ENCODE measurements at regions not wholly inside any gene's neighbourhood (a gene's known extent, or its start where the extent isn't known, plus 50 kb on each side); places are given as distances from the start of the nearest gene placed in this dataset.

GRCh38 chr3:189498995-189499704 is 132.0 kb upstream of the TP63 start:
- DNase-seq, result no peak
- no peaks in the 10 kb centered on the region for H3K36me3 ChIP-seq
- H3K4me3 ChIP-seq (ENCODE audit: low read depth, low read length), result no peak overlapping the region
- no peak for TF ChIP-seq CTCF (IDR thresholded peaks at IDR 0.05; ENCODE audit: low read depth, low read length)
- H3K9me3 ChIP-seq, result no peaks in the 10 kb centered on the region; the same call in 1 of the 2 replicates
- H3K4me1 ChIP-seq, result no peaks in the 10 kb centered on the region
- no peaks in the 10 kb centered on the region for H3K27me3 ChIP-seq

GRCh38 chr3:189500299-189500698 is 130.9 kb upstream of the TP63 start:
- Histone ChIP-seq H3K36me3 (no peaks in the 10 kb centered on the region), H3K9me3 (no peaks in the 10 kb centered on the region; the same call in 1 of the 2 replicates), H3K27me3 (no peaks in the 10 kb centered on the region), H3K4me1 (no peaks in the 10 kb centered on the region), H3K4me3 (ENCODE audit: low read depth, low read length) (no peak overlapping the region)
- DNase-seq, result no peak
- TF ChIP-seq CTCF (IDR thresholded peaks at IDR 0.05; ENCODE audit: low read depth, low read length), result no peak

GRCh38 chr3:189500798-189501495 is 130.2 kb upstream of the TP63 start:
- no peaks in the 10 kb centered on the region for H3K36me3 ChIP-seq
- no peak overlapping the region for H3K4me3 ChIP-seq (ENCODE audit: low read depth, low read length)
- H3K9me3 ChIP-seq, result no peaks in the 10 kb centered on the region; the same call in 1 of the 2 replicates
- TF ChIP-seq CTCF (IDR thresholded peaks at IDR 0.05; ENCODE audit: low read depth, low read length), result no peak
- H3K27me3 ChIP-seq, result no peaks in the 10 kb centered on the region
- H3K4me1 ChIP-seq, result no peaks in the 10 kb centered on the region
- DNase-seq, result no peak

DNA sequence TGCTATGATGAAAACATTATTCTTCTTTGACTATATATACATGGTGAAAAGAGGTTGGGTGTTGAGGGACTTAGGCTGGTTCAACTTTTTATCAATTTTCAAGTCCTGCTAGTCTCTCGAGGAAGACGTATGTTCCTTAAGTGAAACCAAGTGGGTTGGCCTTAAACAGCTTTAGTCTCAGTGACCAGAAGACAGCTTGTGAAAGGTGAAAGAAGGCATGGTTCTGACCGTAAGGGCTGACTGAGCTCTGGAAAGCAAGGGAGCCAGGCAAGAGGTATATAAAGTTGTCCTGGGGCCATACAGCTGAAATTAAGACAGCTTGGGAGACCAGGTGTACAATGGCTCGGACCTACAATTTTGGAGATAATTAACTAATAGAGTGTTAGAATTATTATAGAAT is 128.9 kb upstream of the TP63 start:
- TF ChIP-seq CTCF (IDR thresholded peaks at IDR 0.05; ENCODE audit: low read depth, low read length), result no peak
- Histone ChIP-seq H3K27me3 (no peaks in the 10 kb centered on the region), H3K4me1 (no peaks in the 10 kb centered on the region), H3K9me3 (no peaks in the 10 kb centered on the region; the same call in 1 of the 2 replicates), H3K36me3 (no peaks in the 10 kb centered on the region), H3K4me3 (ENCODE audit: low read depth, low read length) (no peak overlapping the region)
- DNase-seq, result no peak

- H3K4me3 ChIP-seq (ENCODE audit: low read depth, low read length), result no peak overlapping the region
- DNase-seq, result no peak
- H3K9me3 ChIP-seq, result no peaks in the 10 kb centered on the region; the same call in 1 of the 2 replicates
- H3K36me3 ChIP-seq, result no peaks in the 10 kb centered on the region
- H3K27me3 ChIP-seq, result no peaks in the 10 kb centered on the region
- no peak for TF ChIP-seq CTCF (IDR thresholded peaks at IDR 0.05; ENCODE audit: low read depth, low read length)
- no peaks in the 10 kb centered on the region for H3K4me1 ChIP-seq
Observed at GRCh38 chr3:189502676-189503257, 128.4 kb upstream of the TP63 start.

GRCh38 chr3:189507856-189508255 is 123.3 kb upstream of the TP63 start:
- no peak for DNase-seq
- H3K9me3 ChIP-seq, result no peaks in the 10 kb centered on the region
- H3K27me3 ChIP-seq, result no peaks in the 10 kb centered on the region
- H3K4me1 ChIP-seq, result no peaks in the 10 kb centered on the region
- H3K36me3 ChIP-seq, result no peaks in the 10 kb centered on the region
- no peak overlapping the region for H3K4me3 ChIP-seq (ENCODE audit: low read depth, low read length)
- TF ChIP-seq CTCF (IDR thresholded peaks at IDR 0.05; ENCODE audit: low read depth, low read length), result no peak

All from BE2C (cell line).